Glutamatergic neuron (in vitro differentiated cells): ENCODE measurements at regions not wholly inside any gene's neighbourhood (a gene's known extent, or its start where the extent isn't known, plus 50 kb on each side); places are given as distances from the start of the nearest gene placed in this dataset.

Source experiments
- DNase-seq: peaks from one replicate; pipeline ENCODE4 v3.0.0; 2022
- H3K27ac Mint-ChIP-seq: one replicate; pipeline ENCODE4 v1.8.0; 2020; ENCODE audit warnings: mild to moderate bottlenecking, mixed read lengths, inconsistent platforms; ENCODE audit not compliant: unreplicated experiment
- H3K27me3 Mint-ChIP-seq: one replicate; pipeline ENCODE4 v1.8.0; 2020; ENCODE audit warnings: mild to moderate bottlenecking, moderate library complexity, mixed read lengths, inconsistent platforms; ENCODE audit not compliant: unreplicated experiment
- H3K36me3 Mint-ChIP-seq: one replicate; pipeline ENCODE4 v1.8.0; 2020; ENCODE audit warnings: mild to moderate bottlenecking, mixed read lengths, inconsistent platforms; ENCODE audit not compliant: unreplicated experiment
- H3K4me1 Mint-ChIP-seq: one replicate; pipeline ENCODE4 v1.8.0; 2020; ENCODE audit warnings: mild to moderate bottlenecking, low read depth, mixed read lengths, inconsistent platforms; ENCODE audit not compliant: unreplicated experiment
- H3K4me3 Mint-ChIP-seq: one replicate; pipeline ENCODE4 v1.8.0; 2020; ENCODE audit warnings: mild to moderate bottlenecking, mixed read lengths, inconsistent platforms; ENCODE audit not compliant: unreplicated experiment
- H3K9me3 Mint-ChIP-seq: one replicate; pipeline ENCODE4 v1.8.0; 2020; ENCODE audit warnings: mild to moderate bottlenecking, moderate library complexity, mixed read lengths, inconsistent platforms; ENCODE audit not compliant: unreplicated experiment
- CTCF ChIP-seq: fragments of 200-600 bp; sonication (generic); IDR thresholded peaks from one replicate; pipeline ENCODE4 v1.5.0; 2021; ENCODE audit not compliant: partially characterized antibody, unreplicated experiment

- Mint-ChIP-seq H3K27ac (no peak overlapping the region), H3K4me1 (no peaks in the 10 kb centered on the region), H3K27me3 (peaks cover 3% of the 10 kb centered on the region), H3K4me3 (no peak overlapping the region), H3K9me3 (no peaks in the 10 kb centered on the region), H3K36me3 (no peaks in the 10 kb centered on the region)
- DNase-seq: no peak
- TF ChIP-seq CTCF: no peak
Observed at GRCh38 chr2:122174061-122174460, 418.6 kb downstream of the TSN start.

DNA sequence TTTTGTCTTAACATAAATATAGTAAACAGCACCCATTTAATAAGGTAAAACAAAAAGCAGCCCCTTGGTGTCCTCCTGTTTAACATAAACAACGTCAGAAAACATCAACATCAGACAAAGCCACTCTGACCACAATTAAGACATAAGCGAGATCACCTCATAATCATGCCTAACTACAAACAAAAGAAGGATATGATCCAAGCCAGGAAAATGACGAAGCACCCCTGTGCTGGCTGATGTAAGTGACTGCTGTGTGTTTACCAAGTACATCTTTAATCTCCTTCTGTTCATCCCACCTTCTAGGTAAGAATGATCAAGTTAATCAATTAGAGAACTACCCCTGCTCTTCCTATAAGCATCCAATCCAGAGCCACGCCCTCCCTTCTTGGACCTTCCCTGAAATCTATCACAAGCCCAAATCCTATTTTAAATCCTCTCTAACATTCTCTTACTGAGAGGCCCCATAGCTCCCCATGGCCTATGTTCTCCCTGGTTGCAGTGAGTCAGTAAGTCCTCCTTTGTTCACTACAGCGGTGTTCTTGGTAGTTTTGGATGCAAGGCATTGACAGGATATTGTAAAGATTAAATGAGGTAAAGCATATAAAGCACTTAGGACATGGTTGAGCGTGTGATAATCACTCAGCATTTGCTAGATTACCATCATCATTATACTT is 424.2 kb downstream of the TSN start:
- Mint-ChIP-seq H3K4me3 (no peak overlapping the region), H3K27me3 (peaks cover 2% of the 10 kb centered on the region), H3K4me1 (no peaks in the 10 kb centered on the region), H3K9me3 (peaks cover 2% of the 10 kb centered on the region), H3K36me3 (peaks cover 3% of the 10 kb centered on the region), H3K27ac (no peak overlapping the region)
- TF ChIP-seq CTCF: no peak
- no peak for DNase-seq

GRCh38 chr2:122180972-122181371 is 425.5 kb downstream of the TSN start:
- TF ChIP-seq CTCF: no peak
- Mint-ChIP-seq H3K9me3 (peaks cover 2% of the 10 kb centered on the region), H3K4me3 (no peak overlapping the region)

DNA sequence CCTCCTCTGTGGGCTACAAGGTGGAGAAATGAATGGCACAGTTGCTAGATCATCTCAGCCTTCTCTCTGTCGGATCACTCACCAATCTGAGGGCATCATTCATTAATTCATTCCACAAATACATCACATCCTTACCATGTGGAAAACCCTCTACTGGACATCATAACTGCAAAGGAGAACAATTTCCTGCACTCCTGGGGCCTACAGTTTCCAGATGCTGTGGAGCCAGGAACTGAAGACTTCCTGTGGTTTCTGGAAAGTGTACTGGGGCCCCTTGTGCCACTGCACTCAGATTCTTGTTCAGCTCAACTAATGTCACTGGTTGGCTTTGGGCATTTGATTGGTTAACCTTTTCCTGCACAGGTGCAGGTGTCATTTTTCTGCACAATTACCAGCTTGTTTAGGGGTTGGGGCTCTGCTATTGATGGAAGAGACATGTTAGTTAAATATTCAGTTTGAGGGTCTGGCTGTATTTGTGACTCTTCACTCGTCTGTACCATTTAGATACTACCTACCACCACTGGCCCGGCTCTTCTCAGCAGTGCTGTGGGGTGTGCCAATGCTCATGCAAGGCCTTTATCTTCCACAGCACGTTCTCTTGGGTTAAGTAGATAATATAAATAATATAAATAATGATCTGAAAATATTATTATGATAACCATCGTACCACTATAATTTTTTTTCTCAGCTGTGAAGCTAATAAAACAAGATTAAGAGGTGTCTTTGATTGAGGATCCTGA is 427.3 kb downstream of the TSN start:
- TF ChIP-seq CTCF: no peak
- Mint-ChIP-seq H3K4me1 (no peaks in the 10 kb centered on the region), H3K27ac (no peak overlapping the region), H3K36me3 (peaks cover 3% of the 10 kb centered on the region), H3K27me3 (peaks cover 2% of the 10 kb centered on the region), H3K9me3 (peaks cover 2% of the 10 kb centered on the region), H3K4me3 (no peak overlapping the region)
- no peak for DNase-seq

More at GRCh38 chr2:122180972-122181371, 425.5 kb downstream of the TSN start:
- peaks cover 3% of the 10 kb centered on the region for H3K36me3 Mint-ChIP-seq
- H3K27ac Mint-ChIP-seq: no peak overlapping the region
- peaks cover 2% of the 10 kb centered on the region for H3K27me3 Mint-ChIP-seq
- DNase-seq: no peak
- no peaks in the 10 kb centered on the region for H3K4me1 Mint-ChIP-seq

DNA sequence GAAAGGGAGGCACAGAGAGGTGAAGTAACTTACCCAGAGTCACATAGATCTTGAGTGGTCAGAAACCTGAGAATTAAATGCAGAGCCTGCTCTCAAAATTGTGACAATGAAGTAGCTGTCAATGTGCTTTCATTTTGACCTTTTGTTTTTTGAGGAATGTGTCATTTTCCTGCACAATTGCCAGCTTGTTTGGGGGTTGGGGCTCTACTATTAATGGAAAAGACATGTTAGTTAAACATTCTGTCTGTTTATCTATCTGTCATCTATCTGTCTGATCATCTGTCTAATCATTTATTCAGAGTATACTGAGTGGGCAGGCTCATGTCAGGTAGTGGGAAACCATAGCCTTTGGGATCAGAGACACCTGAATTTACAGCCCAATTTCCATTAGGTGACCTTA is 428.4 kb downstream of the TSN start:
- no peak for DNase-seq
- H3K27me3 Mint-ChIP-seq: no peaks in the 10 kb centered on the region
- H3K4me3 Mint-ChIP-seq: no peak overlapping the region
- H3K4me1 Mint-ChIP-seq: no peaks in the 10 kb centered on the region
- peaks cover 2% of the 10 kb centered on the region for H3K9me3 Mint-ChIP-seq
- TF ChIP-seq CTCF: no peak
- no peak overlapping the region for H3K27ac Mint-ChIP-seq
- H3K36me3 Mint-ChIP-seq: peaks cover 9% of the 10 kb centered on the region
